IMR-90 (cell line): ENCODE measurements at regions not wholly inside any gene's neighbourhood (a gene's known extent, or its start where the extent isn't known, plus 50 kb on each side); places are given as distances from the start of the nearest gene placed in this dataset.

Experiments used
- CTCF ChIP-seq: conservative IDR thresholded peaks from 2 replicates; pipeline ENCODE4 v1.5.1; 2012; ENCODE audit warnings: mild to moderate bottlenecking, low read depth, low read length, improper control_type of control experiment
- POLR2A ChIP-seq: IDR thresholded peaks from 2 replicates; pipeline ENCODE4 v1.6.1; 2012; ENCODE audit warnings: mild to moderate bottlenecking, low read depth, low read length

DNA sequence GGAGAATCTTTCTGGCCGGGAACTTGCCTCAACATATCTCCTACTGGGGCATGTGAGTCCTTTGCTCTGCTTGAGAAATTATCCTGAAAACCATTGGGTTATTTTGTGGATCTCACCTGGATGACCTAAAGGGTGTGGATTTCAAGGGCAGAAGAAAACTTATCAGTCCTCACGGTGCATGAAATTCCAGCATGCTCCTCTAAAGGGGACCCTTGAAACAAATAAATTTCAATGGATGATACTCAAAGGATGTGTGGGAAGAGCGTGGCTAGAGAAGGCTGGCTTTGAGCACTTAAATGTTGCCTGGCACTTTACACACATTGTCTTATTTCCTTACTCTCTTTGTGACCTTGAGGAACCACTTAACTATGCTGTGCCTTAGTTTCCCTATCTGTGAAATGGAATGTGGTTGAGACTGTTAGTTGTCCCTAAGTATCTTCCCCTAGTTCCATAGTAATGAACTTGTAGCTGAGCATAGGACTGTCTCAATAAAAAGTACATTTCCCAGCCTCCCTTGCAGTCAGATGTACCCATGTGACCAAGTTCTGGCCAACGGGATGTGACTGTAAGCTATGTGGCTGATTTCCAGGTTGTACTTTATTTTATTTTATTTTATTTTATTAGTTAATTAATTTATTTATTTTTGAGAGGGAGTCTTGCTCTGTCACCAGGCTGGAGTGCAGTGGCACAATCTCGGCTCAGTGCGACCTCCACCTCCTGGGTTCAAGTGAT lies 81.9 kb upstream of the PTPN1 start:
- TF ChIP-seq POLR2A (no peak), CTCF (no peak)
